GM23248 (cell line): ENCODE measurements at regions not wholly inside any gene's neighbourhood (a gene's known extent, or its start where the extent isn't known, plus 50 kb on each side); places are given as distances from the start of the nearest gene placed in this dataset.

Experiments used
- EZH2 ChIP-seq: fragments of 200-600 bp; sonication (generic); IDR thresholded peaks from 2 replicates; pipeline ENCODE4 v1.6.1; 2018; ENCODE audit warnings: antibody characterized with exemption, mild to moderate bottlenecking; ENCODE audit not compliant: insufficient read depth, poor library complexity, severe bottlenecking
- EZH2phosphoT487 ChIP-seq: fragments of 200-600 bp; sonication (generic); IDR thresholded peaks from 2 replicates; pipeline ENCODE4 v1.6.1; 2018; ENCODE audit warnings: antibody characterized with exemption, moderate library complexity, mild to moderate bottlenecking, low read depth; ENCODE audit not compliant: insufficient read depth

DNA sequence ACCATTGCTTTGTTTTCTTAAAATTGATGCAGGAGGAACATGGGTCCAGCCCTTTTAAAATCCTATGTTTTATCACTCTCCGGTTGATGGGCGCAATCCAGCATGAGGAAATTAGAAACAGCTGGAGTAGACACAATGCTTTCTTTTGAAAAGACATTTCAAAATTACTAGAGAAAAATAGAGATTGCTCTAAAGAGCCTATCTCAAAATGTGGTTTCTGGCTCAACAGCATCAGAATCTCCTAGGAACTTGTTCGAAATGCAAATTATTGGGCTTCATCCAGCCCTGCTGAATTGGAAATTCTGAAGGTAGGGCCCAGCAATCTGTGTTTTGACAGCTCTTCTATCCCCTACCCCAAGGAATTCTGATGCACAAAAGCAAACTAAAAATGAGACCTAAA, 190.8 kb upstream of the BMP2 start:
- TF ChIP-seq EZH2 (no peak), EZH2phosphoT487 (no peak)
